CD4-positive, alpha-beta T cell treated with Interleukin-15 for 4 hours (primary cell): ENCODE measurements at regions not wholly inside any gene's neighbourhood (a gene's known extent, or its start where the extent isn't known, plus 50 kb on each side); places are given as distances from the start of the nearest gene placed in this dataset.

Experiments used
- DNase-seq: peaks from one replicate; pipeline ENCODE4 v3.0.0-alpha.2; 2020; ENCODE audit warnings: low spot score

DNA sequence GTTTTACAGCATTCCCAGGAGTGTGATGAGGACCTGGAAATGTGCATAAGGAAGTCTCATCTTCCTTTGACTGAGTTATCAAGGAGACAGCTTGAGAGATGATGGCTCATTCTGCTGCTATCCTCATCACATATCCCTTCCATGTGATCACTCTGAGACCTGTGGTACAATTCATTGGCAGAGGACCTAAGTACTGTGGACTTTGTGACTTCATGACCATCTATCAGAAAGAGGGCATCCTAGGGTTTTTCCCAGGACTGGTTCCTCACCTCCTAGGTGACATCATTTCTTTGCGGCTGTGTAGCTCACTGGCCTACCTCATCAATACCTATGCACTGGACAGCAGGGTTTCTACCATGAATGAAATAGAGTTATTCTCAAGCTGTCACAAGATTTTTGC, 172.1 kb upstream of the PLEKHG7 start:
- no peak for DNase-seq

DNA sequence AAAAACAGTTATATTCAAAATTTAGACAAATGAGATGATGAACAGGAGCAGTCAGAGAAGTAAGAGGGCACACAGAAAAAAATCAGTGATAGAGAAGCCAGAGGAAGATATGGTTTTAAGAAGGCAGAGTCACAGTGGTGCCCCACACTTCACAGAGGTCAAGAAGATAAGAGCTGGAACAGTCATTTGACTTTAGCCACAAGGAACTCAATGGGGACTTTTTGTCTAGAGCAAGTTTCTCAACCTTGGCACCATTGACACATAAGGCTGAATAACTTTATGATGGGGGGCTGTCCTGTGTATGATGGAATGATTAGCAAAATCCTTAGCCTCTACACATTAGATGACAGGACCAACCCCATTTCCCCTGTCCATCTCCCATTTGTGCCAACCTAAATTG, 172.8 kb upstream of the PLEKHG7 start:
- DNase-seq, result no peak

DNA sequence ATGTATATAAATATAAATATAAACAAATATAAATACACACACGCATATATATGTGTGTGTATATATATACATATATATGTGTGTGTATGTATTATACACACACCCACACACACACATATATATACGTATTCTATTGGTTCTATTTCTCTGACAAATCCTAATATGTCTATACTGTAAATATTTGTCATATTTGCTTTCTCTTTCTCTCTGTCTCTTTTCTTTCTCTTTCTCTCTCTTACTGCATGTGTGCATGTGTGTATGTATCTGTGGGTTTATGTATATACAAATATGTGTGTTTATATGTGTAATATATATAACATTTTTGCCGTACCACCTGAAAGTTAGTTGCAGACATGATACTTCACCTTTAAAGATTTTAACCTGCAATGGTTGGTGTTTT, 174.2 kb upstream of the PLEKHG7 start:
- DNase-seq, result no peak

DNA sequence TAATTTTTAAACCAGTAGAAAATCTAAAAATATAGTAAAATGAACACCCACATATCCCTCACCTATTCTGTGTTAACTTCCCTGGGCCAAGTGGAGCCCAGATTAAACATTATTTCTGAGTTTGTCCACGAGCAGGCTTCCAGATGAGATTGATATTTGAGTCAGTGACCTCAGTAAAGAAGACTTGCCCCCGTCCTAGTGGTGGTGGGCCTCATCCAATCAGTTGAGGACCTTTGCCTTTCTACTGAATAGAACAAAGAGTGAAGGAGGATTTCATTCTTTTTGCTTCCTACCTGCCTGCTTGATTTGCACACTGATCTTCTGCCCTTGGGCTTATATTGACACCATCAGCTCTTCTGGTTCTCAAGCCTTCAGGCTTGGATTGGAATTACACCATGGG, 174.7 kb upstream of the PLEKHG7 start:
- DNase-seq, result no peak

DNA sequence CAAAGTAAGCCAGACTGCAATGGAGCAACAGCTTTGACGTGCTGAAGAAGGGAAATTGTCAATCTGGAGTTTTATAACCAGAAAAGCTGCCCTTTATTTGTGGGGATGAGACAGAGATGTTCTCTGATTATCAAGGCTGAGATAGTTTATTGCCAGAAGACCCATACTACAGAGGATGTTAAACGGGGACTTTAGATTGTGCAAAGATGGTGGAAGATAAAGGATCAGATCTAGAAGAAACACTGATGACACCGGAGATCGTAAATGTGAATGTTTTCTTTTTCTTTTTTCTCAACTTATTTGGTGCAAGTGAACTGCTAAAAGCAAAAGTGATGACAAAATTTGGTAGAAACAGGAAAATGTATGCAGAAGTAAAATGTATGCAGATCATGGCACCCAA, 178.3 kb upstream of the PLEKHG7 start:
- no peak for DNase-seq

DNA sequence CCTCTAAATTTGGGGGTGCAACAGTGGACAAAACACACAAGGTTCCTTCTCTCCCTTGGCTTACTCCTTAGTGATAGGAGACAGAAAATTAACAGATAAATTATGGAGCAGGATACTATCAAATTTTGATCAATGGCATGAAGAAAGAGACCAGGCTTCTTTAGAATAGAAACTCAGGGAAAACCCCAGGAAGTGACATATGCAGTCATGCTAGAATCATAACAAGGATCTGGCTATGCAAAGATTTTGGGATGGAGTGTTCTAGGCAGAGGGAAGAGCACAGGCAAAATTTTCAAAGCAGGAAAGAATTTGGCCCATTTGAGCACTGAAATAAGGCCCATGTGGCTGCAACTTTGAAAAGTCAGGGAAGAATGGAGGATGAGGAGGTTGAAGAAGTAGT, 182.3 kb upstream of the PLEKHG7 start:
- no peak for DNase-seq

DNA sequence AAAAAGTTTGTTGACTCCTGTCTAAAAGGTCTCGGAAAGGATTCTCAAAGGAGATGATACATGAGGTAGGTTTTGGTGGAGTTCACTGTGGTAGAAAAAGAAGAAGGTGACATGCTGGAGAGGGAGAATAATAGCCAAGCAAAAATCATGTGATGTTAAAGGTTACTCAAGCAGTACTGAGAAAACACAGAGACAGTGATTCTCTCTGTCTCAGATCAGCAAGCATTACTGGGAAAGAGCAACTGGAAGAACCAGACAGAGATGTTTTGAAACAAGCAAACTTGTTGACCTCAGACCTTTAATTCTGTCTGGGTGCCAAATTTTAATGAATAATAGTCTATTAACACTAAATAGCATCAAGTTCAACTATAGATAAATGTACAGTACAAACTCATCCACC, 183.5 kb upstream of the PLEKHG7 start:
- no peak for DNase-seq

DNA sequence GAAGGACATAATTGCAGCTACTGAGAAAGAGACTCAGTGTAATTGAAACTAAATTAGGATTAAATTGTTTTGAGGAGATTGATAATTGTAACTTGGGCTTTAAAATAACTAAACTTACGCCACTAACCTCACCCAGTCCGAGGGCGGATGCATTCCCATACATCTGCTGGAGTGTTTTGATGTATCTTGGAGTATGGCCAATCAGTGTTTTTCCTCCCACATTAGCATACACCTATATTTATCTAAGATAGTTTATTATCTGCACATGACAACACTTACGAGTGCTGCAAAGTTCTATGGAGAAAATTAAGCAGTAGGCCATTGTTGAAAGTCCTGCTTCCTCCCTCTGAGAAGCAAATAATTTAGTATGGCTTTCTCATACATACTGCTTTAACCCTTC, 184.7 kb upstream of the PLEKHG7 start:
- no peak for DNase-seq

DNA sequence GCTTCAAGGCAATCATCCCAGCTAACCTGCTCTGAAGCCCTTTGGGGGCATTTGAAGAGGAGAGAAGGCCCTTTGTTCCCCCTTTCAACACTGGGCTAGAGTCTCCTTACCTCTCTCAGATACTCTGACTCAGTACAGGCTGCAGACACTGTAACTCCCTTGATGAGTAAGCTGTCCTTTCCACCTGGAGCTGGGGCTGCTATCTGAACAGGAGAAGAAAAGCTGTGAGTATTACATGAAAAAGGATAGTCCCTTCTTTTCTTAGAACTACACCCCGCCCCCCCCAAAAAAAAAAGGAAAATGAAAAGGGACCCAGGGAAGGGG, 186.6 kb upstream of the PLEKHG7 start:
- DNase-seq, result peak; percentile 24

DNA sequence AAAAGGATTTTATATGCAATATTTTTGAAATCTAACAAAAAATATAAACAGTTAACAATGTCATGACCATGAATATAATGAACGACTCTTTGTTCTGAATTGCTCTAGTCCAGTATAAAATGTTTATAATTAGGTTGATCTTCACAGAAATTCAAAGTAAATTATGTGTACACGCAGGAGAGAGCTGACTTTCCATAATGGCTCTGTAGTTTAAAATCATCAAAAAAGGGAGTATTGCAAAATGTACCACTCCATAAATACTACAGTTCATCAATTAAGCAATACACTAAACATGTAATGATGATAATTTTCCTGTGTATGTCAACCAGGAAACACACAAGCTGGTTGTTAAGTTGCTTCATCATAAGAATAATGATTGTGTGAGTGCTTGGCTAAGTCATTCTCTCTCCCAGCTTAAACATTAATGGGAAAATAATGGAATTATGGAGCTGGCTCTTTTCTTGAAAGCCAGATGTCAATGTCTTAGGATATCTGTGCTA, 189.5 kb upstream of the PLEKHG7 start:
- no peak for DNase-seq

DNA sequence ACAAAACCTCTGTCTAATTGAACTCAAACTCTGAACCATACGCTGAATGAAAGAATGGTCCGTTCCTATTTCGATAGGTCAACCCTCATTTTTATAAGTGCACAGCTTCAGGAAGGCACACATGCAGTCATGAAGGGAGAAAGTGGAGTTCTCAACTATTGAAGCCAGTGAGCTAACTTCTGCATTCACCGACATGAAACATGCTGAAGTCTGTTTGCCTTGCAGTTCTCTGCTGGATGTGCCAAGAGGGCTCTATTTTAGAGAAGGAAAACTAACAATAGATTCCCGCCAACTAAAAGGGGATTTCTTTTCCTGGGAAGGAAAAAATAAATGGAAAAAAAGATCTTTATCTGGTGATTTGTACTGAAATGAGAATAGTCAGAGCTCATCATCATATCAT, 191.0 kb upstream of the PLEKHG7 start:
- DNase-seq, result no peak

DNA sequence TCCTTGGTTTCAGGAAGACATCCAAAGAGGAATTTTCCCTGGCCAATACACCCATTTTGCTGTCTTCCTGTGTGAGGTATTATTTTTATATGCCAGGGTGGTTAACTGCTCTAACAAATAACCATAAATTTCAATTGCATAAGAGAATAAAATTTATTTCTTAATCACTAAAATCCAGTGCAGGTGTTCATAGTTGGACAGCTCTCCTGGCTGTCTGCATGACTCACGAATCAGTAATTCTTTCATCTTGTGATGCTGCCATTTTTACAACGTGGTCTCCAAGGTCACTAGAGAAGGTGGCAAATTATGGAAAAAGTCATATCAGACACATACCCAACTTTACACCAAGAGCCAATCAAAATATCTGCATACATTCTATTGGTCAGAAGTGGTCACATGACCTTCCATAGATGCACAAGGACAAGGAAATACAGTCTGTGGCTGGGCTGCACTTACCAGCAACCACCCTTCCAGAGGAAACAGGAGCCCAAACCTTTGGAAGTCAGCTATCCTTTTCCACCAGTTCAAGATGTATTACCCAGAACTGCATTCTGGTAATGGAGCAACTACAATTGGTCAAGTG, 193.5 kb upstream of the PLEKHG7 start:
- no peak for DNase-seq

DNA sequence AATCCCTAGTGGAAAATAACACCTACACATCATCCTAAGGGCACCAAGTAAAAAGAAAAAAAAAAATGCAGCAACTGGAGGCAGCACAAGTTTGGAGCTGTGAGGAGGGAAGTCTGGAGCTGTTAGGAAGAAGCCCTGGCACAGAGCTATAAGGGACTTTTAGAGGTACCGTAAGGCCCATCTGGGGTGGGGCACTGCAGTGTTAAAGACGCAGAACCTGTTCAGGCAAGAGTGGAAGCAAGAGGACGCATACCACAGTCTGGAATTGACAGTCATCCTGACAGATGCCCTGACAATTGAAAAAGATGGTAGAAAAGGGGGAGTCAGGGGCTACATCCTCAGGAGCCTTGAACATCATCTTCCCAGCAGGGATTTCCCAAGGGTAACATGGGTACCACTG, 195.9 kb upstream of the PLEKHG7 start:
- no peak for DNase-seq

DNA sequence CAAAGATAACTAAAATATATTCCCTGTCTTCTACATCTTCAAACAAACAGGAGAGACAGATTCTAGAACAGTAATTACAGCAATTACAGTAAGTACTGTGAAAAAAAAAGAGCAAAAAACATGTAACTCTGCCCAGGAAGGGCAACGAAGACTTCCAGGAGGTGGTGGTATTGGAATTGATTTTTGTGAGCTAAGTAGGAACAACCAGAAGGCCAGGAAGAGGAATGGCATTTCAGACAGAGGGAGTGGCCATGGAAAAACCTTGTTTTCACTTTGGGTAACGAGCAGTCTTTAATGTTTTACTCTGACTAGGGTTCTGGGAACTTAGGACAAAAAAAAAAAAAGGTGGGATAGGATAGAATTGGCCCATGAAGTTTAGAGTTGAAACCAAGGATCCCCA, 196.3 kb upstream of the PLEKHG7 start:
- DNase-seq, result no peak

DNA sequence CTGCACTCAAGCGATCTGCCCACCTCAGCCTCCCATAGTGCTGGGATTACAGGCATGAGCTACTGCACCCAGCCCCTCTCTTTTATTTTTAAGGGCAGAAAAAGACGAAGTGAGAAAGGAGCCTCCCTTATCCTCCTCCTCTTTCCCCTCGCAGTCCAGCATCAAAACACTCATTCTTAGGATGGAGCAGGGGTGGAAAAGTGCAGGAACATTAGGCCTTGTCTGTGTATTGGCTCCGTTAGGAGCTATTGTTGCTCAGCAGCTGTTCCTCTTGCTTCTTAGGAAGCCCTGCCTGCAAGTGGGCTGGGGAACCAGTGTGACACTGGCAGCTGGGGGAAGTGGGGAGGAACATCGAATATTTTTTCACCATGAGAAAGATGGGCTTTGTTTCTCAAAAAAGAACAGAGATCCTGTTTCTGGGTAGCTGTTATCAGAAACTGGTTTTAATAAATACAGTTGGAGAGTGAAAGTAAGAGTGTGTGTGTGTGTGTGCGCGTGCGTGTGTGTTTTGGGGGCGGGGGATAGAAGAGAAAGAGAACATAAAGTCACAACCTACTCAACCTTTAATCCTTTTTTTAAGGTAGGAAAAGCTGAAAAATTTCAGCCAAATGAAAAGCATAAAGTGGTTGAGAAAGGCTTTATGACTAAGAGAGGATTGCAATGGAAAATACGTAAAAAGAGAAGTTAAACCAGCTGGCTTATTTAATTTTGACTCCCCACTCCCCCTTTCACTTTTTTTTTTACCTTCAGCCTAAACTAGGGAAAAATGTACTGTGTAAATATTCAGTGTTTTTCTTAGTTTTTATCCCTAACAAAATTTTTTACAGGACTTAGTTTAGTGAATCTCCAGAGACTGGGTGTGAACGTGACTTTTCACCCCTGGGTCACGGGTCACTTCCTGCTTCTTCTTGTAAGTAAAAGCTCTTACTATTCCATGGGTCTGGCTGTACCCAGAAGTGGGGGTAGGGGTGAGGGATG, 197.2 kb upstream of the PLEKHG7 start:
- DNase-seq, result peak; percentile 62

DNA sequence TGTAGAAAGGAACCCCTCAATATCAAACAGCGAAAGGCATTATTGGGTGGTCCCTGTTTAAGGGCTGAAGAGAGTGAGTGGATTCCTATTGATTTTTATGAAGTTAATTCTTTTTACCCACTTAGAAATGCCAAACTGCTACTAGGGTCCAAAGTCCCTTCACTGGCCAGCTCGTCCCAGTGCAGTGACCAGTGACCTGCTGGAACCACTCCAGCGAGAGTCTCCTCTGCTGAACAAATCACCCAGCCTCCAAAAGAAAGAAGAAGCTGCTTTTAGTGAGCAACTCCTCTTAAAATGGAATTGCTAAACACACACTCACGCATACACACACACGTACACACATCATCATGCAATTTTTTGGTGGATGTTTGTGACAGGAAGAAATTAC, 198.2 kb upstream of the PLEKHG7 start:
- no peak for DNase-seq

DNA sequence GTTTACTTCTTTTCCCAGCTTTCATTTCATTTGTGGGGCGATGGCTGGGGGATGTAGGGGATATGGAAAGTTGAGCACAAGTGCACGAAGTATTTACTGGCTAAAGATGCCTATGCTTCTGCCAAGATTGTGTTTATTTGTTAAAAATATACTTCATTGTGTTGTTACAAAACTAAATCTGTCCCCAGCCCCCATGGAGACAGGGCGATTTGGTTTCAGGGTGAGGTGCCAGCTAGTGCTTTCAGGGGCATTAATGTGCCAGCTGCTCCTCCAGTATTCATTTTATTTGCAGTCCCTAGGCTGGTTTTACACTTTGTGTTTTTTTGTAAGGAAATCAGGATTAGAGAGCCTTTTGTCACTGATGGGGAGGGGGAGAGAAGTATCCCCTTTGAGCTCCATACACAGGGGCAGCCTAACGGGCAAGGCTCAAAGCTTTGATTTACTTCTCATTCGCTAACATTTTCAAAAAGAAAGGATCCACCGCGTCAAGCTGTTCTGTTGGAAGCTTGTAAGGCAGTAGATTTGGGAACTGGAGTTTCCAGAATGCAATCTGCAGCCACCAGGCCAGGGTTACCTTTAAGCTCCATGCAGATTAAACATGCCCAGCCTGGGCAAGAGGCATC, 198.7 kb upstream of the PLEKHG7 start:
- no peak for DNase-seq

DNA sequence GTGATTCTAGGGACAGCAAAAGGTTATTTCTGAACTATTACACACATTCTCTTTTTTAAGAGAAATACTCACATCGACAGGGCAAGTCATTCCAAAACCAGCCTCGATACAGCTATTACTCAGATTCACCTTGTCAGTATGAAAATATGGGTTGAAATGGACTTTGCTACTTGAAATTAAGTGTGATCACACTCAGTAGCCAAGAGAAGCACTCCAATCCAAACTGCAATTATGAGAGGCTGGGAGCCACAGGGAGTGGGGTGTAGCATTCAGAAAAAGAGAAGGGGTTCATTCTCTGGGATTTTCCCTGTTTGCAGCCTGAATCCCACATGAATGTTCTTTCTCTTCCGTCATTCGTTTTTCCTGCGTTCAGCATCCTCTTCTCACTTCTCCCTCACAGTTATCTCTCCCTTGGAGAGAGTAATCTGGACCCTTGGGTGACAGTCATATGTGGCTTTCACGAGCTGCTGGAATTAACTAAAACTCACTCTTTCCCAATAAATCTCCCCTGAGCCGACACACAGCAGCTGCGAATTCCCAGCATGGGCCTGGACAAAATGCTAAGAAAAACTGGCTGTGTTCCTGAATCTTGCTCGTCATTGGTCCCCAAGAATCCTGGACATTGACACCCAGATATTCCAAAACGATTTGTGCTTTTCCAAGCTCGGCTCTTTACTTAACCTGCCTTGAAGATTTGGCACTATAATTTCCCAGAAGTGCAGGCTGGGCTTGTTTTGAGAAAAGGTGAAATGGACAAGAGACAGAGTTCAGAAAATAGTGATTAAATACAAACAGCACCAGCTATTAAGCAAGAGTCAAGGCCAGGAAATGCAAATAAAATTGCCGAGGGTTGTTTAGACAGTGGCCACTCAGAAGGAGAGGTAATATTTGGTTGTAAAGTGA, 199.5 kb upstream of the PLEKHG7 start:
- no peak for DNase-seq

DNA sequence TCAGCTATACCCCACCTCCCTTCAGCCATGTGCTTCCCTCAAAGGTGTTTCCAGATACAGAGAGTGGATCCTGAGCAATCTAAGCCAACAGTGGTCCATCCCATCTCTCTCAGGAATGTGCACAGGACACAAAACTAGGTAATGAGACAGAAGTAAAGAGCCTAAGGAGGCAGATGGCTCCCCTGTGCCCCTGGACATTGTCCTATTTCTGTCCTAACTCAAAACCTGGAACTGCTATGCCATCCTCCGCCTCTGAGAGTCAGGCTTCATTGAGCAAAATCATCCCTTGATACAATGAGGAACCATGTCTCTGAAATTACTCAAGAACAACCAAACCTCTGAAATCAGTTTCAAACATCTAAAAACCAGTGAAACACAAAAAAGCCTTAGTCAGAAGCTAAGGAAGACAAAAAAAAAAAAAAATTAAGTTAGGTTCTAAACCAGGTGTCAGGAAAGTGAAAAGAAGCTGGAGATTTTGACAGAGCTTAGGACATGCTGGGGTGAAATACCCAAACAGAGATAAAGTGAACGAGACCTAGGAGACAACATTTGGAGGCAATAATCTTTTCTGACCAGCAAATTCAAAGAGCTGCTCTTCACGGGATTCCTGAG, 200.3 kb upstream of the PLEKHG7 start:
- no peak for DNase-seq

DNA sequence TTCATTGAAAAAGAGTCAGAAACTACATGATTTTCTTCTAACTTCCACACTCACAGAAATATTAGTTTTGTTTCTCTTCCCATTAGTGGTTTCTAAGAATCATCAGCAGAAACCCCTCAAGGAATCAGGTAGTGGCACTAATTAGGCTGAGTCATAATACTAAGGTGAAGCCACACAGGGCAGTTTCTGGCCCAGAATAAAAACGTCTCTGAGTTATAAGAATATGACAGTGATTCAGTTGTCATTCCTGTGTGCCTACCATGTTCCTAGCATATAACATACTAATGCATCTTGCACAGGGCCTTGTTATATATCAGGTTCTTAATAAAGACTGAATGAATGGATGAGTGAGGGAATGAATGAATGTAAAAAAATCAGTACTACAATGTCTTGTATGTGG, 206.0 kb upstream of the PLEKHG7 start:
- DNase-seq, result peak; percentile 9

DNA sequence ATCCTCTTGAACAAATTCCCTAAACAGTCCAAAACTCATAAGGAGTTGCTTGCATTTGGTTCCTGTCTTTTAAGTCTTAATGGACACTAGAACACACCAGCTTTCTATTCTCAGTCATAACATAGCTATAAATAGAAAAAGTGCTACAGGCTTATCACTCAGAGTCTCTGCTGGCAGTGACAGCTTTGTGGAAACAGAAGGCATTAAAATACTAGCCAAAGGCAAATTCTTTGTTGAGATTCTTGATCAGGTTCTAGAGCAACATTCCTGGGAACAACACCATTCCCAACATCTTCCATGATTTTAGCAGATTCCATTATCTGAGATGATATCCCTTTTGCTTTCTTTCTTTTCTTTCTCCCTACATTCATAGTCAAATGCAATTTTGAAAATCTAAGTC, 207.7 kb upstream of the PLEKHG7 start:
- no peak for DNase-seq

DNA sequence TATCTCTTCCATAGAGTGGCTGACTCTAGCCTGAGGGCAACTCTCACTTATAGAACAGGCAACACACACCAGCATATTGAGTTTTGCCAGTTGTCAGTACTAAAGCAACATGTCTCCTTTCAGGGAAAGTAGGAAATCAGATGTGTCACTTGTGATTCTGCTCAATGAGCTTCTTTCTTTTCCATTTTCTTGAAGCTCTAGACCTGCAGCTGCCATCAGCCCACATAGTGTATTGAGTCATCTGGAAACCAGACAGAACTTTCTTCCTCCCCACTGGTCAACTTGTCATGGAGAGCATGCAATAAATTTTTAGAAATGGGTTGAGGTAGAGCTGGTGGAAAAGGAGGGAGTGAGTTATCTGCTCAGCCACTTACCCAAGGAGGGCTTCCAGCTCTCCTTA, 209.0 kb upstream of the PLEKHG7 start:
- no peak for DNase-seq
